Fibroblast of peridontal ligament (primary cell): ENCODE measurements at regions not wholly inside any gene's neighbourhood (a gene's known extent, or its start where the extent isn't known, plus 50 kb on each side); places are given as distances from the start of the nearest gene placed in this dataset.
"Not testable (repeated sequence)": the region's sequence is repeated elsewhere in the genome, so short reads cannot be mapped to it uniquely, and the experiment has no call there.

Source experiments
- DNase-seq: peaks from one replicate; pipeline ENCODE4 v3.0.0-alpha.2; 2010; ENCODE audit errors: extremely low read depth

GRCh38 chr7:131014906-131015656 is 281.1 kb upstream of the KLF14 start:
- DNase-seq = peak; percentile 35

DNA sequence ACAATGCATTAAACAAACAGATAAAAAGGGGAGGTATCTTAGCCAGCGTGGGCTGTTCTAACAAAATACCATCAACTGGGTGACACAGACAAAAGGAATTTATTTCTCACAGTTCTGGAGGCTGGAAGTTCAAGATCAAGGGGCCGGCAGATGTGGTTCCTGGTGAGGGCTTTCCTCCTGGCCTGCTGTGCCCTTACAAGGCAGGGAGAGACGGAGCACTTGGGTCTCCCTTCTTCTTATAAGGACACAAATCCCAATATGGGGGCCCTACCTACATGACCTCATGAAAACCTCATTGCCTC is 281.6 kb upstream of the KLF14 start:
- DNase-seq = peak; percentile 46

- no peak for DNase-seq
Observed at GRCh38 chr7:131016230-131016629, 282.2 kb upstream of the KLF14 start.

- no peak for DNase-seq
Observed at GRCh38 chr7:131019351-131019750, 285.3 kb upstream of the KLF14 start.

DNA sequence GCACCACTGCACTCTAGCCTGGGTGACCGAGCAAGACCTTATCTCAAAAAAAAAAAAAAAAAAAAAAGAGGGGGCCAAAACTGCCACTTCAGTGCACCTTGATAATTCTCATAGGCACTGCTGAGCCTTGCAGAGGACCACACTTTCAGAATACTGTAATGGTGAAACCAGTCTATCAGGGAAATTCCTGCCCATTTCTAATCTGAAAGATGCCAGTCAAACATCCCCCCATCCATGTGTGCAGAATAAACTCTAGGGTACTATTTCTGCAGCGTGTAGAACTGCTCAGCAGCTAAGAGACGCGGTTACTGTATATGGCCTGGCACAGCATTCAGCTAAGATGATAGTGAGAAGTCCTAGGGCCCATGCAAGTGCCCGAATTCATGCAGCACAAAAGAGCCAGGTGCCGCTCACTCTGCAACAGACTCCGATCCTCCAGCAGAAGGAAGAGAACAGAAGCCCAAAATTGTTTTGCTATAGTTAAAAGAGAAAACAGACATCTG is 286.8 kb upstream of the KLF14 start:
- no peak for DNase-seq

GRCh38 chr7:131021460-131021859 is 287.5 kb upstream of the KLF14 start:
- no peak for DNase-seq

- no peak for DNase-seq
Observed at GRCh38 chr7:131021902-131022301, 287.9 kb upstream of the KLF14 start.

DNA sequence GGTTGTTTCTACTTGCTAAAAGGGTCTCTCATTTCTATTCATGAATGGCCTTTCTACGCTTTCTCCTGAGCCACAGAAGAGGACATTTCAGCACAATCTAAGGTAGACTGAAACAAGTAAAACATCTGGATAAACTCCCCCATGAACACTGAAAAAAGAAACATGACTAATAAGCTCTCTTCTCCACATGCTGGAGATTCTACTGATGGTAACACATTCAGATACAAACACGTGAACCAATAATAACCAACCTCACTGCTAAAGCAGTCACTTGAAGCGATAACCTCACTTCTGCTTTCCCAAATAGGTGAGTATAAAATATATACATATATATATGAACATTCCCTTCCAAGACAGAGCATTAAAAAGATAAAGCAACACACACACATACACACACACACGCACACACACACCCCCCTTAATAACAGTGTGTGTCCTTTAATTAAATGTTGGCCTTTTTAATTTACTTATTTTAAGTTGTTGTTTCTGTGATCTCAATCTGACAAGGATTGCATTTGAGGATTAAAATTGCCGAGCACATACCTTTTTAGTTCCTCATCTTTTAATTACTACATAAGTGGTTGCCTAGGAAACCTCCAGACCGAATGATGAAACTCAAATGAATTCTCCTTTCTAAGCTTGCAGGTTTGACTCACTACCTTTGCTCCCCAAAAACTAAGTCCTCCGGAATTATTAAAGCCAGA is 292.4 kb upstream of the KLF14 start:
- DNase-seq = peak; percentile 71

GRCh38 chr7:131027287-131027773 is 293.3 kb upstream of the KLF14 start:
- DNase-seq = peak; percentile 97

DNA sequence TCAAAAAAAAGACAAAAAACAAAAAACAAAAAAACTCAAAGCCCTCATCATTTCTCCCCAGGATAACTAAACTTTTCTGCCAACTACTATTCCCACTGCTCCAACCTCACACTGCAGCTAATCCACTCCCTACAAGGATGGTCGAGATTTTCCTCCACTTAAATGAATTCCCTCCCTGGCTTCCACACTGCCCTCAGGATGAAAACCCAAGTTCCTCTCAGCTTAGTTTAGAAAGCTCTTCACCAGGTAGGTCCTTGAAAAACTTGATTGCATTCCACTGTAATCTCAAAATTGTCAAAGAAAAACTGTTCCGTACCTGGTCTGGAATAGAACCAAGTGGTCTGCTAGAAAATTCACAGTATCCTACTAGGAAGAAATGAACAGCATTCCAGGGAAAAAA is 294.3 kb upstream of the KLF14 start:
- no peak for DNase-seq

- no peak for DNase-seq
Observed at GRCh38 chr7:131029002-131029401, 295.0 kb upstream of the KLF14 start.

GRCh38 chr7:131031099-131031868 is 296.4 kb upstream of the MKLN1 start:
- DNase-seq = no peak

- DNase-seq = no peak
Observed at GRCh38 chr7:131032786-131033185, 294.9 kb upstream of the MKLN1 start.

DNA sequence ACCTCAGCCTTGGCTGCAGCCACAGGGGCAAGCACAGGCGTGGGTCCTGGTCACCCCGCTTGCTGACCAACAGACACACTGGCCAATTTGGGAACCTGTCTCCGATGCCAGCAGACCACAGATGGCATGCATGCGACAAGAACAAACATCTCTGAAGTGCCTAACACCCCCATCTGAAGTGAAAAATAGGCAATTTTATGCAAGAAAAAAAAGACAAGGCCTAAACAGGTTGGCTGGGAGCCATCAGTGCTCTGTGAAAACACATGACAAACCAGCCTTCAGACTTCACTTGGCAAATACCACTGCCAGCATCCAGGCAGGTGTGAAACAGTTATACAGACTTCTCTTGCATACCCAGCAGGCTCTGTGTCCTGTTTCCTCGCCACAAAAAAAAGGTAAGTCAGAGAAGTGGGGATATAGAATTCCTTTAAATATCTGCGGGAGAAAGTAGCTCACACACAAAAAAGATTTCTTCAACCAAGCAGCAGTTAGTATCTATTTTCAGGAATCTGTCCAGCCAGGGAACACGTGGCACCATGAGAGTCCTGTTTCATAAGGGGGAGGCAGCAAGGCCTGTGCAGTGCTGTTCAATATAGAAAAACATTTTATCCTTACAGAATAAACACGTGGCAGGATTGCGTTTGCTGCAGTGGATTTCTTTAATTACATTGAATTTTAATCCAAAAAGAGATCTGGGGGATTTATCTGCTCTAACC is 293.4 kb upstream of the MKLN1 start:
- DNase-seq = peak; percentile 30

DNA sequence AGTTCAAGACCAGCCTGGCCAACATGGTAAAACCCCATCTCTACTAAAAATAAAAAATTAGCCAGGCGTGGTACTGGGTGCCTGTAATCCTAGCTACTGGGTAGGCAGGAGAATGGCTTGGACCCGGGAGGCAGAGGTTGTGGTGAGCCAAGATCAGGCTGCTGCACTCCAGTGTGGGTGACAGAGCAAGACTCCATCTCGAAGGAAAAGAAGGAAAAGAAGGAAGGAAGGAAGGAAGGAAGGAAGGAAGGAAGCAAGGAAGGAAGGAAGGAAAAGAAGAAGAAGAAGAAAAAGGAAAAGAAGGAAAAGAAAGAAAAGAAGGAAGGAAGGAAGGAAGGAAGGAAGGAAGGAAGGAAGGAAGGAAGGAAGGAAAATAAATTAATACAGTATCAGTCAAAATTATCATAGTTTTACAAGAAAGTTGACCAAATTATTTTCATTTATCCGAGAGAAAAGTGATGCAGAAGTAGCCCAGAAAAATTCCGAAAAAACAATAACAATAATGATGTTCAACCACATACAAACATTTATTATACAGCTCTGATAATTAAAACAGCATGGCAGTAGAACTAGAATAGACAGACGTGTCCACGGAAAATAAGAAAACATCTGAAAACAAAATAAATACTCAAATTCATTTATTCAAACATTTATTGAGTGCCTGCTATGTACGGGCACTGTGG is 292.4 kb upstream of the MKLN1 start:
- DNase-seq = no peak

DNA sequence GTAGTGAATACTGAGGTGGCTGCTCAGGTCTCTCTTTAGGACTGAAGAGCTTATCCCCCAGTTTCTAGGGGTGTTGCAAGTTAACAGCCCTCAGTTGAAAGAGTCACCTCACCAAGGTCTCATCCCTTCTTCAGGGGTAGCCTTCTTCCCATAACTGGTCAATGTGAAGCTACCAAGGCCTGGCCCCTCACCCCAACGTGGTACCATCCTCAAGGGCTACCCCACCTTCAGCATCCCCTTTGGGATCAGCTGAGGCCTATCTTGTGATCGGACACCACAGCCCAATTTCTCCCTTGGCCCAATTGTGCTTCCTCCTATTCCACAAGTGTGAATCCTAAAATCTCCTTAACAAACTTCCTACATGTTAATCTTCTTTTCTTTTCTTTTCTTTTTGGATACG is 289.5 kb upstream of the MKLN1 start:
- DNase-seq = no peak

- DNase-seq = peak; percentile 52
Observed at GRCh38 chr7:131039355-131039762, 288.3 kb upstream of the MKLN1 start.

DNA sequence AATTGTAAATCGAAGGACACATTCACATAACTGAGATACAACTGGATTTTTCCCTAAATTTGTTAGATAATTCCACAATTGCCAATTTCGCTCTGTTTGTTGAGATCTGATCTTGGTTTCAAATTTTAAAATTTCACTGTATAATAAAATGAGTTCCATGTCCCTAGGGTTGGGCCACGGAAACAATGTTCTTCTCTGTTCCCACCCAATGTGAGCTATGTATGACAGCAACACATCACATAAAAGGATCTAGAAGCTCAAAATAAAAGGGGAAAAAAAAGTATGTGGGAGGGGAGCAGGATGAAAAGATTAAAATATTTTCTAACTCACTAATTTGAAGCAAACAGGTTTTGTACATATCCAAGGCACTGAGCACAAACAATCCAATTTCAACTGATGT is 287.8 kb upstream of the MKLN1 start:
- DNase-seq = no peak

DNA sequence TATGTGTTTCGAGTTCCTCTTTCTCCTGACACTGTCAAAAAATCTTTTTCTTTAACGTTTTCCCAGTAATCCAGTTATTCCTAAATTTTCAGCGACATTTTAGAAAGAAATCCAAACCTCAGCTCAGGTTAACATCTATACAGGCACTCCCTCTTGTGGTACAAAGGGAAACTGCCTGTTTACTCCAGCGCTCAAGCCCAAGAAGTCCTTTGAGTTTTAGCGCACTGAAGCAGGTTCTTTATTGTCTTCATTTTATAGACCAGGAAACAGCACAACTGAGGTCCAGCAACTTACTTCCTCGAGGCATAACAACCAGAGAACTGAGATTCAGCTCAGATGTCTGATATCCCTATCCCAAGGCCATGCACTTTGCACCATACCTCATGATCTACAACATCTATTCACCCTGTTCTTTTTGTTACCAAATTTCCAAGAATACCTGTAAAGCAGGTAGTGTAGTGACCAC is 287.2 kb upstream of the MKLN1 start:
- peak; percentile 86 for DNase-seq

GRCh38 chr7:131041012-131041695 is 286.5 kb upstream of the MKLN1 start:
- DNase-seq = not testable (repeated sequence)
